ENCODE measurements at regions not wholly inside any gene's neighbourhood (a gene's known extent, or its start where the extent isn't known, plus 50 kb on each side); places are given as distances from the start of the nearest gene placed in this dataset.

GRCh38 chr10:10831085-10831484 is 186.6 kb upstream of the CELF2 start:
- DNase-seq (ENCODE audit: low read depth in 1 of 2, low spot score in 1 of 2) = no peak
- H3K27ac ChIP-seq (replicated peaks) = no peak overlapping the region
- no peak overlapping the region for H3K4me3 ChIP-seq (replicated peaks; ENCODE audit: insufficient read depth, low read length)
- TF ChIP-seq REST (IDR thresholded peaks at IDR 0.05; ENCODE audit: insufficient replicate concordance, low read depth) = no peak
- no peak for TF ChIP-seq POLR2AphosphoS5 (IDR thresholded peaks at IDR 0.05; ENCODE audit: low read depth)
- no peak for TF ChIP-seq GABPA (IDR thresholded peaks at IDR 0.05; ENCODE audit: low read depth)
- no peak for TF ChIP-seq SPI1 (IDR thresholded peaks at IDR 0.05; ENCODE audit: borderline replicate concordance, low read depth)
- TF ChIP-seq CTCF (IDR thresholded peaks at IDR 0.05; ENCODE audit: insufficient read depth, low read length) = no peak
- no peaks in the 10 kb centered on the region for H3K27me3 ChIP-seq (ENCODE audit: insufficient read depth, poor library complexity, severe bottlenecking)

- TF ChIP-seq POLR2AphosphoS5 (IDR thresholded peaks at IDR 0.05; ENCODE audit: low read depth) (no peak), SPI1 (IDR thresholded peaks at IDR 0.05; ENCODE audit: borderline replicate concordance, low read depth) (no peak), CTCF (IDR thresholded peaks at IDR 0.05; ENCODE audit: insufficient read depth, low read length) (no peak), GABPA (IDR thresholded peaks at IDR 0.05; ENCODE audit: low read depth) (no peak), REST (IDR thresholded peaks at IDR 0.05; ENCODE audit: insufficient replicate concordance, low read depth) (no peak)
- Histone ChIP-seq H3K27me3 (ENCODE audit: insufficient read depth, poor library complexity, severe bottlenecking) (no peaks in the 10 kb centered on the region), H3K4me3 (replicated peaks; ENCODE audit: insufficient read depth, low read length) (no peak overlapping the region), H3K27ac (replicated peaks) (no peak overlapping the region)
- DNase-seq (ENCODE audit: low read depth in 1 of 2, low spot score in 1 of 2) = no peak
These were observed 183.7 kb upstream of the CELF2 start for GRCh38 chr10:10833955-10834354.

- no peak overlapping the region for H3K27ac ChIP-seq (replicated peaks)
- no peaks in the 10 kb centered on the region for H3K27me3 ChIP-seq (ENCODE audit: insufficient read depth, poor library complexity, severe bottlenecking)
- TF ChIP-seq GABPA (IDR thresholded peaks at IDR 0.05; ENCODE audit: low read depth) (no peak), POLR2AphosphoS5 (IDR thresholded peaks at IDR 0.05; ENCODE audit: low read depth) (no peak), CTCF (IDR thresholded peaks at IDR 0.05; ENCODE audit: insufficient read depth, low read length) (no peak), SPI1 (IDR thresholded peaks at IDR 0.05; ENCODE audit: borderline replicate concordance, low read depth) (no peak), REST (IDR thresholded peaks at IDR 0.05; ENCODE audit: insufficient replicate concordance, low read depth) (no peak)
- DNase-seq (ENCODE audit: low read depth in 1 of 2, low spot score in 1 of 2) = no peak
- H3K4me3 ChIP-seq (replicated peaks; ENCODE audit: insufficient read depth, low read length) = no peak overlapping the region
These were observed 173.4 kb upstream of the CELF2 start for GRCh38 chr10:10844251-10844650.

Measured in HL-60 (cell line).